T-cell (primary cell): ENCODE measurements at regions not wholly inside any gene's neighbourhood (a gene's known extent, or its start where the extent isn't known, plus 50 kb on each side); places are given as distances from the start of the nearest gene placed in this dataset.

Source experiments
- ATAC-seq, 4 experiments: fragments of 200-7000 bp in 3 of 4; fragments of 150-1000 bp in 1 of 4; cut with Tn5 transposase; replicated peaks in 1 of 4; 1 replicate in 3 of 4; 2 replicates in 1 of 4; pipeline ENCODE4 v1.10.0; 2021; ENCODE audit warnings: moderate library complexity in 3 of 4, mild to moderate bottlenecking in 2 of 4, moderate number of reproducible peaks in 1 of 4
- CTCF ChIA-PET, 2 donors: fragments of 300-600 bp; sonication (Branson Sonifier 250); formaldehyde crosslinking; loops; one replicate each; lab custom pipeline; 2022; ENCODE audit warnings: antibody characterized with exemption in 2 of 2; lab: Charles Lee
- POLR2A ChIA-PET, 2 donors: fragments of 300-600 bp; sonication (Branson Sonifier 250); formaldehyde crosslinking; loops; one replicate each; lab custom pipeline; 2022; ENCODE audit warnings: antibody characterized with exemption in 2 of 2; lab: Charles Lee
- DNase-seq, 35 experiments: peaks; one replicate each; pipeline versions ENCODE4 v3.0.0 to v3.0.0-alpha.2; 2013 to 2023
- H3K27ac ChIP-seq: one replicate; pipeline ENCODE4 v1.5.1; 2013; ENCODE audit warnings: low read length
- H3K27me3 ChIP-seq, 2 experiments: replicated peaks in 1 of 2; 1 replicate in 1 of 2; 2 replicates in 1 of 2; pipeline versions ENCODE4 v1.6.1 to v1.7.0; 2013; ENCODE audit warnings: low read length in 1 of 2, mixed read lengths in 1 of 2; ENCODE audit not compliant: control insufficient read depth in 2 of 2, insufficient read depth in 2 of 2; ENCODE audit errors: extremely low read depth in 1 of 2
- H3K36me3 ChIP-seq, 2 donors: 1 replicate in 1 of 2; 2 replicates in 1 of 2; pipeline versions ENCODE4 v1.6.1 to v1.7.0; 2013; ENCODE audit warnings: low read length in 1 of 2; ENCODE audit not compliant: control insufficient read depth in 2 of 2, insufficient read depth in 1 of 2; ENCODE audit errors: extremely low read depth in 1 of 2
- H3K4me1 ChIP-seq, 2 experiments: 1 replicate in 1 of 2; 2 replicates in 1 of 2; pipeline versions ENCODE4 v1.6.1 to v1.7.0; 2013; ENCODE audit warnings: low read length in 2 of 2, mixed read lengths in 1 of 2; ENCODE audit not compliant: insufficient read depth in 2 of 2, control insufficient read depth in 1 of 2; ENCODE audit errors: extremely low read depth in 1 of 2
- H3K4me3 ChIP-seq, 2 donors: 1 replicate in 1 of 2; 2 replicates in 1 of 2; pipeline versions ENCODE4 v1.5.1 to v1.7.0; 2013; ENCODE audit warnings: mild to moderate bottlenecking in 2 of 2, low read length in 1 of 2, moderate library complexity in 1 of 2; ENCODE audit not compliant: control insufficient read depth in 1 of 2; ENCODE audit errors: extremely low read depth in 1 of 2
- H3K9me3 ChIP-seq: 2 replicates; pipeline ENCODE4 v1.7.0; 2013
- H3K27ac Mint-ChIP-seq, 2 donors: one replicate each; pipeline ENCODE4 v1.8.0; 2020 to 2021; ENCODE audit warnings: mild to moderate bottlenecking in 2 of 2, mixed read lengths in 2 of 2
- H3K27me3 Mint-ChIP-seq, 2 donors: one replicate each; pipeline ENCODE4 v1.8.0; 2021 to 2022; ENCODE audit warnings: mixed read lengths in 2 of 2
- H3K36me3 Mint-ChIP-seq: one replicate; pipeline ENCODE4 v1.8.0; 2021; ENCODE audit warnings: mixed read lengths
- H3K4me1 Mint-ChIP-seq, 3 donors: one replicate each; pipeline ENCODE4 v1.8.0; 2020 to 2022; ENCODE audit warnings: mixed read lengths in 3 of 3, mild to moderate bottlenecking in 1 of 3
- H3K4me3 Mint-ChIP-seq, 3 donors: one replicate each; pipeline ENCODE4 v1.8.0; 2020 to 2022; ENCODE audit warnings: mild to moderate bottlenecking in 3 of 3, mixed read lengths in 3 of 3, moderate library complexity in 3 of 3
- H3K9me3 Mint-ChIP-seq, 3 donors: one replicate each; pipeline ENCODE4 v1.8.0; 2020 to 2022; ENCODE audit warnings: mixed read lengths in 3 of 3
- WGBS: methylation state at CpG from one replicate; pipeline ENCODE4 v1.1.5; 2013; ENCODE audit warnings: missing lambda C conversion rate; ENCODE audit not compliant: insufficient coverage; 5-methylcytosine and 5-hydroxymethylcytosine counted together

- Mint-ChIP-seq H3K9me3 (no peaks in the 10 kb centered on the region), H3K36me3 (peaks cover 3% of the 10 kb centered on the region), H3K4me1 (peaks cover 51 to 55% (median 51%) of the 10 kb centered on the region in 3 donors), H3K27me3 (no peaks in the 10 kb centered on the region), H3K4me3 (no peak overlapping the region), H3K27ac (peak overlapping the region; percentile 47 to 89)
- no peak for DNase-seq
- ChIA-PET POLR2A (no interaction called here), CTCF (no interaction called here)
- Histone ChIP-seq H3K9me3 (no peaks in the 10 kb centered on the region), H3K36me3 (no peaks in the 10 kb centered on the region), H3K27ac (no peak overlapping the region), H3K27me3 (no peaks in the 10 kb centered on the region), H3K4me1 (peaks cover 13 to 39% of the 10 kb centered on the region in 2 experiments), H3K4me3 (no peak overlapping the region)
- 100% methylated on average over 2 of the region's 4 CpGs for WGBS
- ATAC-seq, result no peak
Observed at GRCh38 chr1:59043796-59044195, 253.1 kb upstream of the FGGY start.

- peaks cover 13 to 39% of the 10 kb centered on the region in 2 experiments for H3K4me1 ChIP-seq
- DNase-seq (peak in 1 of 35 experiments; percentile 21), ATAC-seq (peak; percentile 51 to 68 (median 64))
- Mint-ChIP-seq H3K9me3 (no peaks in the 10 kb centered on the region), H3K36me3 (peaks cover 3% of the 10 kb centered on the region), H3K27me3 (no peaks in the 10 kb centered on the region), H3K27ac (peak overlapping the region; percentile 69 to 89), H3K4me1 (peaks cover 51 to 60% (median 51%) of the 10 kb centered on the region in 3 donors), H3K4me3 (peak overlapping the region in 2 of 3 donors; percentile 2 to 40)
- no peak overlapping the region for H3K4me3 ChIP-seq
- H3K36me3 ChIP-seq, result no peaks in the 10 kb centered on the region
- peak overlapping the region; percentile 79 for H3K27ac ChIP-seq
- WGBS, result 29% methylated on average over 1 of the region's 2 CpGs
- POLR2A ChIA-PET, result no interaction called here
- H3K27me3 ChIP-seq, result no peaks in the 10 kb centered on the region
- CTCF ChIA-PET, result no interaction called here
- no peaks in the 10 kb centered on the region for H3K9me3 ChIP-seq
Observed at GRCh38 chr1:59044535-59045121, 252.3 kb upstream of the FGGY start.

- Histone ChIP-seq H3K4me3 (no peak overlapping the region), H3K9me3 (no peaks in the 10 kb centered on the region), H3K4me1 (peaks cover 13 to 39% of the 10 kb centered on the region in 2 experiments), H3K27ac (peak overlapping the region; percentile 79), H3K27me3 (no peaks in the 10 kb centered on the region), H3K36me3 (no peaks in the 10 kb centered on the region)
- H3K4me3 Mint-ChIP-seq, result peak overlapping the region; percentile 2 to 40 (median 25)
- H3K4me1 Mint-ChIP-seq, result peaks cover 51 to 60% (median 51%) of the 10 kb centered on the region in 3 donors
- WGBS, result no CpG with 5 or more reads among the region's 3 CpGs
- peaks cover 3% of the 10 kb centered on the region for H3K36me3 Mint-ChIP-seq
- DNase-seq (peak in 1 of 35 experiments; percentile 19), ATAC-seq (no peak)
- H3K27ac Mint-ChIP-seq, result peak overlapping the region; percentile 69 to 89
- CTCF ChIA-PET, result interaction anchor here in 1 of 2 donors (0.8 kb wide), 1 partner anchor 26 kb away, joined by 3 read pairs; no protein-coding TSS in a partner anchor
- no peaks in the 10 kb centered on the region for H3K9me3 Mint-ChIP-seq
- POLR2A ChIA-PET, result no interaction called here
- no peaks in the 10 kb centered on the region for H3K27me3 Mint-ChIP-seq
Observed at GRCh38 chr1:59045137-59045536, 251.8 kb upstream of the FGGY start.

DNA sequence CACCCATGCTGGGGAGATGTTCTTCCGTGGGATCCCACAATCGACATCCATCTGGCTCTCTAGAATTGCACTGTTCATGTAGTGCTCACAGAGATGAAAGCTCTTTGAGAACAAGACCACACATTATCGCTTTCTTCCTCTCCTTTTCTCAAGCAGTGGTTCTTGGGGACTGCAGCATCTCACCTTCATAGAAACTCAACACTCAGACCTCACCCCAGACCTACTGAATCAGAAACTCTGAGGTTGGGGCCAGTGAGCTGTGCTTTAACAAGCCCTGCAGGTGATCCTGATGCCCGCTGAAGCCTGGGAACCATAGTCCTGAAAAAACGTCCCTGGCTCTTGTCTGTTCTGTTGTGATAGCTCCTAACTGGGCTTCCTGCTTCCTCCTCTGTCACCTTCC, 251.3 kb upstream of the FGGY start:
- peak overlapping the region; percentile 79 for H3K27ac ChIP-seq
- CTCF ChIA-PET, result interaction anchor here in 1 of 2 donors (0.8 to 1.1 kb wide), 2 partner anchors 27 to 251 kb away, joined by 3 read pairs; partner anchors contain the start of gene FGGY

GRCh38 chr1:59046134-59046533, 250.8 kb upstream of the FGGY start:
- CTCF ChIA-PET, result interaction anchor here in 1 of 2 donors (0.8 to 1.1 kb wide), 2 partner anchors 27 to 251 kb away, joined by 3 read pairs; partner anchors contain the start of gene FGGY
- Mint-ChIP-seq H3K4me1 (peaks cover 49 to 60% (median 51%) of the 10 kb centered on the region in 3 donors), H3K9me3 (no peaks in the 10 kb centered on the region), H3K36me3 (peaks cover 3% of the 10 kb centered on the region), H3K27ac (peak overlapping the region; percentile 69 to 89), H3K27me3 (no peaks in the 10 kb centered on the region), H3K4me3 (peak overlapping the region in 2 of 3 donors; percentile 10 to 40)
- POLR2A ChIA-PET, result no interaction called here
- Histone ChIP-seq H3K27me3 (no peaks in the 10 kb centered on the region), H3K4me1 (peaks cover 13 to 39% of the 10 kb centered on the region in 2 experiments), H3K36me3 (no peaks in the 10 kb centered on the region), H3K9me3 (no peaks in the 10 kb centered on the region), H3K4me3 (no peak overlapping the region), H3K27ac (peak overlapping the region; percentile 79)
- WGBS, result no CpG with 5 or more reads among the region's 2 CpGs
- ATAC-seq (no peak), DNase-seq (no peak)

More for the DNA sequence above, 251.3 kb upstream of the FGGY start:
- DNase-seq, result no peak
- no peaks in the 10 kb centered on the region for H3K9me3 ChIP-seq
- H3K4me3 ChIP-seq, result no peak overlapping the region
- no peaks in the 10 kb centered on the region for H3K36me3 ChIP-seq
- H3K4me3 Mint-ChIP-seq, result peak overlapping the region; percentile 10 to 40 (median 25)
- no peaks in the 10 kb centered on the region for H3K9me3 Mint-ChIP-seq
- H3K4me1 ChIP-seq, result peaks cover 13 to 39% of the 10 kb centered on the region in 2 experiments
- peak overlapping the region; percentile 69 to 89 for H3K27ac Mint-ChIP-seq
- no peak for ATAC-seq
- peaks cover 3% of the 10 kb centered on the region for H3K36me3 Mint-ChIP-seq
- WGBS, result 38% methylated on average over 4 of the region's 5 CpGs
- peaks cover 49 to 60% (median 51%) of the 10 kb centered on the region in 3 donors for H3K4me1 Mint-ChIP-seq
- no peaks in the 10 kb centered on the region for H3K27me3 Mint-ChIP-seq
- no peaks in the 10 kb centered on the region for H3K27me3 ChIP-seq
- POLR2A ChIA-PET, result no interaction called here

GRCh38 chr1:59046730-59047157, 250.2 kb upstream of the FGGY start:
- Mint-ChIP-seq H3K4me1 (peaks cover 48 to 60% (median 49%) of the 10 kb centered on the region in 3 donors), H3K4me3 (peak overlapping the region in 2 of 3 donors; percentile 40 to 53), H3K27ac (peak overlapping the region; percentile 69 to 89), H3K27me3 (no peaks in the 10 kb centered on the region), H3K9me3 (no peaks in the 10 kb centered on the region), H3K36me3 (peaks cover 3% of the 10 kb centered on the region)
- ChIA-PET POLR2A (no interaction called here), CTCF (interaction anchor here (1.1 to 1.6 kb wide), 2 partner anchors 250 to 265 kb away, joined by 3 to 4 read pairs; partner anchors contain the start of gene FGGY (in 1 of the 2))
- H3K4me1 ChIP-seq, result peaks cover 13 to 39% of the 10 kb centered on the region in 2 experiments
- no peaks in the 10 kb centered on the region for H3K27me3 ChIP-seq
- peak overlapping the region; percentile 79 for H3K27ac ChIP-seq
- DNase-seq, result peak in 33 of 35 experiments; percentile 6 to 68 (median 30)
- no peak overlapping the region for H3K4me3 ChIP-seq
- H3K9me3 ChIP-seq, result no peaks in the 10 kb centered on the region
- peak; percentile 75 to 93 (median 80) for ATAC-seq
- no peaks in the 10 kb centered on the region for H3K36me3 ChIP-seq
- WGBS, result 3% methylated on average over 2 of the region's 2 CpGs
